RWPE1 (cell line): ENCODE measurements at regions not wholly inside any gene's neighbourhood (a gene's known extent, or its start where the extent isn't known, plus 50 kb on each side); places are given as distances from the start of the nearest gene placed in this dataset.

Source experiments
- CTCF ChIA-PET: fragments of 350-600 bp; sonication (Branson Sonifier 250); formaldehyde crosslinking; extraction: SDS; loops from one replicate; lab custom pipeline; 2021; lab: Yijun Ruan, JAX
- POLR2A ChIA-PET: fragments of 400-600 bp; formaldehyde crosslinking; extraction: SDS; loops from one replicate; lab custom pipeline; 2020; ENCODE audit warnings: antibody characterized with exemption; ENCODE audit not compliant: low non-redundant PET; lab: Yijun Ruan, JAX
- DNase-seq: peaks from one replicate; pipeline ENCODE4 v3.0.0; 2012; ENCODE audit warnings: low spot score
- H3K27ac ChIP-seq: fragments of 450-650 bp; 2 replicates; pipeline ENCODE4 v1.5.1; 2017
- CTCF ChIP-seq: fragments of 450-650 bp; conservative IDR thresholded peaks from 2 replicates; pipeline ENCODE4 v1.5.1; 2017; ENCODE audit warnings: low read depth, mild to moderate bottlenecking

GRCh38 chr6:8529250-8529649 is 93.9 kb upstream of the SLC35B3 start:
- CTCF ChIA-PET, result no interaction called here
- POLR2A ChIA-PET, result no interaction called here
- no peak overlapping the region for H3K27ac ChIP-seq
- no peak for TF ChIP-seq CTCF
- DNase-seq, result no peak

GRCh38 chr6:8527818-8528217 is 92.5 kb upstream of the SLC35B3 start:
- CTCF ChIA-PET, result interaction anchor here (0.5 kb wide), 1 partner anchor 204 kb away, joined by 9 read pairs; no protein-coding TSS in a partner anchor
- DNase-seq, result no peak
- POLR2A ChIA-PET, result no interaction called here

DNA sequence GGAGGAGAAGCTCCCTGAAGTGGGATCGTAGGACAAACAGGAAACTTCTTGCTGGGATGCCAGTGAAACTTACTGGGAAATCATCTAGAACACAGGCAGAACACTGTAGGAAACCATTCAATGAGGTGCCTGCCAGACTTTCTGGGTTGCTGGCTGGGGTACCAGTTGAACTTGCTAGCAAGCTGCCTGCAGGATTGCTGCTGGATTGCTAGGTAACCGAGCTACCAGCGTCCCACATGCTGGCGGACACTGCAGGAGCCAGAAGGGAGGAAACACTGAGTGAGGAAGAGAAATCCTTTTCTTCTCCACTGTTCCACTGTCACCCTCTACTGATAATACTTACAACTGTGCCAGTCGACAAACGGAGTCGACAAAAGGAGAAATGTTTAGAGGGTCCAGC is 91.3 kb upstream of the SLC35B3 start:
- no peak for DNase-seq
- CTCF ChIA-PET, result interaction anchor here (0.5 to 0.7 kb wide), 2 partner anchors 28 to 238 kb away, joined by 3 to 4 read pairs; no protein-coding TSS in a partner anchor
- no peak for TF ChIP-seq CTCF
- no peak overlapping the region for H3K27ac ChIP-seq
- POLR2A ChIA-PET, result no interaction called here

More at GRCh38 chr6:8527818-8528217, 92.5 kb upstream of the SLC35B3 start:
- H3K27ac ChIP-seq, result no peak overlapping the region
- TF ChIP-seq CTCF, result no peak

DNA sequence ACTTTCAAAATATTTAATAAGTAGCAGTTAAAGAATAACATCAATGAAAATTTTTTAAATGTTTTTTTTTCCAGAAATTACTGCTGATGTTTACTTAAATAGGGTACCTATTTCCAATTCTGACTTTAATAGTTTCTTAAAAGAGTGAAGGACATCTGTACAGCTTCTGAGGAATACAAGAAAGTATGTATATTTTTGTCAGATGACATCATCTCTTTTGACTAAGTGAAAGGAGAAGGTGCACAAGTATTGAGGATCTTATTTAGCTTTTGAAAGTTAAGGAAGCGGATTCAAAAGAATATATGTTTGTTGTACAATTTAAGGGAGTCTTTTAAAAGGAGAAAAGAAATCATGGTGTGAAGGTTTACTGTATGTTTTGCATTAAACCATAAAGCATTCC is 90.0 kb upstream of the SLC35B3 start:
- TF ChIP-seq CTCF, result no peak
- CTCF ChIA-PET, result no interaction called here
- DNase-seq, result no peak
- H3K27ac ChIP-seq, result no peak overlapping the region
- POLR2A ChIA-PET, result no interaction called here

DNA sequence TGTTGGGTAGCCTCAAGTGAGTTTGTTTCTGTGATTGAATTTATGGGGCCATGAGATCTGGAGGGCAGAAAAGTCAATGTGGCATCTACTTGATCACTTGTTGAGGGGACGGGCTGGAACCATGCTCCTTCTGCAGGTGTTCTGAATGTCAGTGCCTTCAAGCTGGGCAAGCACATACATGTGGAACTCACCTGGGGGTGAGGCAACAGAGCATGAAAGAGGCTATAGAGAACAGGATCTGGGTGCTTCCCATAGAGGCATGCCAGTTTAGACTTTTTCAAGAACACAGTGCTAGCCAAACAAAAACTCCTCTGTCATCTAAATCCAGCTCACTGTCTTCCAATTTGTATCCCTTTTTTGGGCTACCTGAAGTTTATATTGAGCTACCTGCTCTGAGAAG is 77.8 kb upstream of the SLC35B3 start:
- no peak for TF ChIP-seq CTCF
- no peak overlapping the region for H3K27ac ChIP-seq
- DNase-seq, result no peak
- ChIA-PET CTCF (interaction anchor here (1.2 kb wide), 1 partner anchor 31 kb away, joined by 4 read pairs; no protein-coding TSS in a partner anchor), POLR2A (no interaction called here)

GRCh38 chr6:8507286-8507685 is 71.9 kb upstream of the SLC35B3 start:
- ChIA-PET POLR2A (no interaction called here), CTCF (interaction anchor here (0.6 to 0.7 kb wide), 2 partner anchors 198 to 231 kb away, joined by 3 to 5 read pairs; no protein-coding TSS in a partner anchor)
- no peak for TF ChIP-seq CTCF
- no peak overlapping the region for H3K27ac ChIP-seq
- no peak for DNase-seq
